SU-DHL-6 (cell line): ENCODE measurements at regions not wholly inside any gene's neighbourhood (a gene's known extent, or its start where the extent isn't known, plus 50 kb on each side); places are given as distances from the start of the nearest gene placed in this dataset.

ENCODE experiments used
- CTCF ChIP-seq: fragments of 200-600 bp; sonication (generic); IDR thresholded peaks from one replicate; pipeline ENCODE4 v1.5.1; 2017; ENCODE audit warnings: antibody characterized with exemption, mild to moderate bottlenecking, low read length, moderate library complexity; ENCODE audit not compliant: insufficient read depth, poor library complexity, severe bottlenecking
- EZH2phosphoT487 ChIP-seq: fragments of 200-600 bp; sonication (generic), shearing (Covaris generic); conservative IDR thresholded peaks from 2 replicates; pipeline ENCODE4 v1.6.1; 2018; ENCODE audit warnings: mild to moderate bottlenecking, antibody characterized with exemption, low read length, moderate library complexity, mixed read lengths

- no peak for TF ChIP-seq CTCF
- no peak for TF ChIP-seq EZH2phosphoT487
Observed at GRCh38 chr5:161219816-161220215, 326.7 kb downstream of the GABRB2 start.
